GM19455 (cell line): ENCODE measurements at regions not wholly inside any gene's neighbourhood (a gene's known extent, or its start where the extent isn't known, plus 50 kb on each side); places are given as distances from the start of the nearest gene placed in this dataset.

ENCODE experiments used
- ATAC-seq: cut with Tn5 transposase; IDR thresholded peaks from one replicate; pipeline ENCODE4 v1.9.1; 2021; ENCODE audit not compliant: unreplicated experiment

DNA sequence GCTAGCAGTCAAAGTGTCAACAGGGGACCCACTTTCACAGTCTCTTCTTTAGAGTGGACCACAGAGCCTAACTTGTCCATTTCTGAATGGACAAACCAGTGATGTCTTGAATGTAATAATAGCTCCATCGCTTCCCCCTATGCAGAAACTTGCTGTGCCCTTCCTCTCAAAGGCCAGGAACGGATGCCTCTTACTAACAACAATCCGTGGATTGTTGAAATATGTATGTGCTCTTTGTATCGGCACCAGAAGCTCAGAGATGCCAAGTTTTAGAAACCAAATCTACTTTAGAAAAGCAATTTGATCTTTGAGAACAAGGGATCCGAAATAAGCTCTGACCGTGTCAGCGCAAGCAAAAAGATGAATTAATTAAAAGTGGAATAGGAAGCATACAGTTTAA is 259.5 kb upstream of the POU2AF2 start:
- no peak for ATAC-seq

DNA sequence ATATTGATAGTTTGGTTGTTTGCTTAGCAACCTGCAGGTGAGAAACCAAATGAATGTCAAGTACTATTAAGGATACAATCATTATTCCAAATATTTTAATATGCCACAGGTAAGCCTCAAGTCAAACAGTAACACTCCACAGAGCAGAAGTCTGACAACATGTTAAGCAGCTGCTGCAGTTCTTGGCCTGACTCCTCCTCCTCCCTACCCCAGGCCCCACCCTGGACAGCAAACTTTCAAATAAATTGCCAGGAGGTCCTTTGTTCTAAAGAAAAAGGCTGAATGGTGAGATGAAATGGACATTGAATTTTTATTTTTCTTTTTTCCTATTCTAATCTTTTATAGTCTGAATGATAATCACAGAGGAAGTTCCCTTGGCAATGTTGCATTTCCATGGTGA is 260.0 kb upstream of the POU2AF2 start:
- ATAC-seq = no peak

DNA sequence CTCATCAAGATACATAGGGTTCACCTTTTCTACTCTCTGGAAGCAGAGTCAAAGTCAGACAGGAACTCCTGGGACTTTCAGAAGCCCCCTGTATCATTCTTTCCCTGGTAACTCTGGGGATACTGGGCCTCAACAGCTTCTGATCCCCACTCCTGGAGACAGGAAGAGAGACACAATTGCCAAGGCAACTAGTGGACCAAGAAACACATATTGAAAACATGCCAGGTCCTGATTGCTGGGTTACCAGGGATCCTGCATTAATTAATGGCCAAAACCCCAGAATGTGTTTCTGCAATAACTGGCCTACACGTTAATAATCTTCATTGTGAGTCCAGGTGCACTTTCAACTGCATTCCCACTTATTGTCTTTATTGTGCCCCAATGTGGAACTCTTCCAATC is 260.8 kb upstream of the POU2AF2 start:
- ATAC-seq = no peak

DNA sequence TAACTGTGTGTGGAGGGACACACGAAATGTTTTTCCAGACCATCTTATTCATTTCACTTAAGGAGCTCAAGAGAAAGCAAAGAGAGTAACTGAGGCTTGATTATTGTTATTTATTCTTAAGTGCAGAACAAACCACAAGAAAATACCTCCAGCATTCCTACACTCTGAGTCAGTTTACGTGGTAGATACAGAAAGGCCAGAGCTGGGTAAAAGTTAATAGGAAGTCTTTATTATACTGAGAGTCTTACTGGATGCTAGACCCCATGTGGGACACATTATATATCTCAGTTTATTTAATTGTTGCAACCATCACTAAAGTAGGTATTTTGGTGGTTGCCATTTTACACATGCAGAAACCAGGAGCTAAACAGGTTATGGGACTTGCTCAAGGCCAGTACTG is 261.4 kb upstream of the POU2AF2 start:
- no peak for ATAC-seq

DNA sequence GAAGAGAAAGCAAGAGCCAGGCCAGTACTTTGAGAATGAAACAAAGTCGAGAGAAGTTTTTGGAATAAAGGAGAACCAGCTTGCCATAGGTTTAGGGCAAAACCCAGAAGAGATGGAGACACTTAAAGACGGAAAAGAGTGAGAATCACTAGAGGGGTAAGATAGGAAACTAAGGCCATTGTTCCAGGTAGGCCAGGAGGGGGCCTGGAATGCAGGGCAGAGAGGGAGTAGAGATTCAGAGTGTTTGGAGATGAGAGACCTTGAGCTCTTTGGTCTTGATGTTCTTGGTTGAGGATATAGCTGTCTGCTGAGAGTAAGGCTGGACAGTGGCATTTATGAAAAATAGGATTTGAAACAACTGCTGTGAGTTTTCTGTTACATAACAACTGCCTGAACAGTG is 263.3 kb upstream of the POU2AF2 start:
- ATAC-seq = no peak

DNA sequence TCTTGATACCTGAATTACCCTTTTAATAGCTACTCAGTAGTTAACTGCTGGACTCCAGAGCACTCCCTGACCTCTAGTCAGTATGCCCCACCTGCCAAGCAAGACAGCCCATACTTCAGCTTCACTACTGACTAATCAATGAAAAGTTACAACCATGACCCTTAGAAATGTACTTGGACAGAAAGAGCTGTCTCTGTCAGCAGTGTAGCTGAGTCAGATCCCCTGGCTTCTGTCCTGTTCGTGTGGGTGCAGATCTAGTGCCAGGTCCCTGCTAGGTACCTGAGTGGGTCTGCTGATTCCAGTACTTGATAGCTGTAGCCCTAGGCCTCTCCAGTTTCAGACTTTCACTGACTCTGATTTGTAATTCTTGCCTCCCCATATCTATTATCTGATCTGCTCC is 265.8 kb upstream of the POU2AF2 start:
- no peak for ATAC-seq

DNA sequence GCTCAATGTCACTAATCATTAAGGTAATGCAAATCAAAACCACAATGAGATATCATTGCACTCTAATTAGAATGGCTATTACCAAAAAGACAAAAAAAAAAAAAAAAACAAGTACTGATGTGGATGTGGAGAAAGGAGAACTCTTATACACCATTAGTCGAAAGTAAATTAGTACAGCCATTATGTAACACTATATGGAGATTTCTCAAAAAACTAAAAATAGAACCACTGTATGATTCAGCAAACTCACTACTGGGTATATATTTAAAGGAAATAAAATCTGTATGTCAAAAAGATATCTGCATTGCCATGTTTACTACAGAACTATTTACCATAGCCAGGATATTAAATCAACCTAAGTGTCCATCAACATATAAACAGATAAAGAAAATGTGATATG is 265.4 kb upstream of the ARHGAP20 start:
- ATAC-seq = no peak

DNA sequence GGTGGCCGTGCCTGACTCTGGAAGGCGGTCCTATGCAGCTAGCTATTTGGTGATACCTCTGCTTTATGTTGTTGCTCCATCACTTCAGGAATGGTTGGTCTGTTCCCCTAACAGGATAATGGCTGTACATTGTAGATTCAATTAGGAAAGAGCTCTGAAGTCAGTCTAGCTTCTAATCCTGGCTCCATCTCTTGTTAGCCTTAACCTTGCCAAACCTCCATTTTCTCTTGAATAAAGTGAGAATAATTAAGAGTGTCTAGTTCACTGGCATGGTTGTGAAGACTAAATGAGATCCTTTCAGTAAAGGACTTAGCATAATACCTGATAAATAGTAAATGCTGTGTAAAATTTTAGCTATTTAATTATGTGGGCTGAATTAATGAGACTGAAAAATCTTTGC is 262.5 kb upstream of the ARHGAP20 start:
- ATAC-seq = no peak

DNA sequence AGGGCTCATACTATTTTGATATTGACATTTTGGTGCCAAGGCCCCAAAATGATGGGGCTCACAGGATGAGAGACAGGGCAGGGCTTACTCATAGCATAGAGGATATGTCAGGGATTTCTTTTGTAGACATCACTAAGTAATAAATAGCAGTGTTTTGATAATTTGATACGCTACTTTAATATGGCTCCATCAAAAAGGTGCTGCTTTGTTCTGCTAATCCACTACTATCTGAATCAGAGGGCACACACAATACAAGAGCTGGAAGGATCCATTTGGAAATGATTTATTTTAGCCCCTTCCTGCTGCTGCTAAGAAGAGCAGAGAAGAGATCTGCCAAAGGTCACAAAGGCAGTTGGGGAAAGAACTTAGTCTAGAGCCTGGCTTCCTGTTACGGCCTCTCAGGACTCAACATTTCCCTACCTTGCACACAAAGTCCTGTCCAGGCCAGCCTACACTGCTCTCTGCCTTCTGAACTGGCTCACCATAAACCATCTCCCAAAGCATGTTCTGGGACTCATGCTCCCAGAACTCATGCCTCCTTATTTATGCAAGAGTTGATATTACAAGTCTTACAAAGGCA is 261.3 kb upstream of the ARHGAP20 start:
- no peak for ATAC-seq

DNA sequence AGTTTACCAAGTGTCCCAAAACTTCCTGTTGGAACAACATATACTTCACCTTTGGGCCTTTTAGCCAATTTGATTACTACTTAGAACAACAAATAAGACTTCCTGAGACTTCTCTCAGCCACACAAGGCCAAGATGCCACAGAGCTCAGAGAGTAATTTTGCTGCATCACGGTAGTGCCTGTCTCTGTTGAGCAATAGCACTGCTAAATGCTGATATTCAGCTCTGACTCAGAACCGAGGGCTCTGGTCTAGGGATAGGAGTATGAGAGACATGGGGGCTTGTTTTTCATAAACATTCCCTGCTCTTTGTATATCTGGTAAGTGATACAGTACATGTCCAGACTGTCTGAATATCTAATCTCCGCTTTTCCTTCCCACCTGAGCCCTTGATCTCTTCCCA is 260.4 kb upstream of the ARHGAP20 start:
- ATAC-seq = no peak

DNA sequence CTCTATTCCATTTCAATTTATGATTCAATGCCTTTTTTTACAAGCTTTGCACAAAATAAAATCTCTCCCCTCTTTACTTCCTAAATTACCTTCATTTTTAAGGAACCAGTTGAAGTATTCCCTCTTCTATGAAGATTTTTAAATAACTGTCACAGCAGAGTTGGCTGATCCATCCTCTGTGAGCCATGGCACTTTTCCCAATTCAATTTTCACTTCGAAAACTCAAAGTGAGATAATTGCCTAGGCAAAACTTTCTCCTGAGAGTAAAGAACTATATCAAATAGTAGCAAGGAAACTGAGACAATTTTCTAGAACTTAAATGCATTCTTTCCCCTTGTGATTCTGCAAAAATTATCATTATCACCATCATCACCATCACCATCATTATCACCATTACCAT is 259.9 kb upstream of the ARHGAP20 start:
- no peak for ATAC-seq

DNA sequence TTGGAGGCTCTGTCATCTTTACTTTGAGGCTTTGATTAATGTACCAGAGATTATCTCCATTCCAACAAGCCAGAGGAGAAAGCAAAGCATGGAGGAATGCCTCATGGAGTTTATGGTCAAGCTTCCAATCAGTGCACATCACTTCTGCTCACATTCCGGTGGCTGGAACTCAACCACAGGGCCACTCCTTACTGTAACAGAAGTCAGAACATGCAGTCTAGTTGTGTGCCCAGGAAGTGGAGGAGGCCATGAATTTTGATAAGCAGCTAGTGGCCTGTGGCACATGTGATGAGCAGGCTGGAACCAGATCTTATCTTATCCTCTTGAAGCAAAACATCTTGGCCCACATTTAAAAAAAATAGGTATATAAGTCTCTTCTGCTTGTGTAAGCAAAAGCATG is 258.9 kb upstream of the ARHGAP20 start:
- ATAC-seq = no peak

DNA sequence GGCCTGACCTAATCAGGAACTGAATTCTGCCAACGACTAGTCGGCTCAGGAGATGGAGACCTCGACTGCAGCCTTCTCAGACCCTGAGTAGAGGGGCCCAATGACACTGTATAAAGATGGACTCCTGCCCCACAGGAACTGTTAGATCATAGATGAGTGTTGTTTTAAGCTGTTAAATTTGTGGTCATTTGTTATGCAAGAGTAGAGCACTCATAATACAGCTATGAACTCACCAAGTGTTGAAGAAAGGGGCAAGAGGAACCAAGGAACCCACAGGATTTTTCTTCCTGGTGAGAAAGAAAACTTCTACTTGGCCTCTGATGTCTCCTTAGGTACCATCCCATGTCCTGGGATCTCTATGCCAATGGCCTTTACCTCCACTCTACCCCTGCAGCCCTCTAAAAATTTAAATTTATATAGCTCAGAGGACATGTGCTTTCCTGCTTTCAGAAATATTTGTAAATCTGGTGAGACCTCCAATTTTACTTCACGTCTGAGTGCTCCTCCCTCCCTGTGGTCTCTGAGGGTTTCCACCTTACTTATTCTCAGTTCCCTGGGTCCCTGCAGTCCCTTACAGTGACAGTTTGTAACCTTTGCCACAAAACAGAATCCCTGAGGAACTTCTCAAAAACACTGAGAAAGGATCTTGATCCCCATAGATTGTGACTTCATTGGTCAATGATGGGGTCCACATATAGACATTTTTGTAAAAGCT is 256.3 kb upstream of the ARHGAP20 start:
- no peak for ATAC-seq

DNA sequence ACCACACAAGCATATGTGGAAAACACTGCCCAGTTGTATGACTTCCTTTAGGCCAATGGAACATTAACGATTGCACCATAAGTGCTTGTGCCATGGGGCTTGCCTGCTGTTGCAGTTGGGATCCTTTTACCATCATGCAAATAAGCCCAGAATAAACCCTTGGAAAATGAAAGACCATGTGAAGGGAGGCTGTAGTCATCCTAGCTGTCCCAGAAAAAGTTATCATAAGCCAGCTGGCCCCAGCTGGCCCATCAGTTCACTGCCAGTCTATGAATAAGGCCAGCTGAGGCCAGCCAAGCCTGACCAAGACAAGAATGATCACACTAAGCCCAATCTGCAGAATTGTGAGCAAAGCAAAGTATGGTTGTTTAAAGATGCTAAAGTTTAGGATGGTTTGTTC is 253.9 kb upstream of the ARHGAP20 start:
- ATAC-seq = no peak

DNA sequence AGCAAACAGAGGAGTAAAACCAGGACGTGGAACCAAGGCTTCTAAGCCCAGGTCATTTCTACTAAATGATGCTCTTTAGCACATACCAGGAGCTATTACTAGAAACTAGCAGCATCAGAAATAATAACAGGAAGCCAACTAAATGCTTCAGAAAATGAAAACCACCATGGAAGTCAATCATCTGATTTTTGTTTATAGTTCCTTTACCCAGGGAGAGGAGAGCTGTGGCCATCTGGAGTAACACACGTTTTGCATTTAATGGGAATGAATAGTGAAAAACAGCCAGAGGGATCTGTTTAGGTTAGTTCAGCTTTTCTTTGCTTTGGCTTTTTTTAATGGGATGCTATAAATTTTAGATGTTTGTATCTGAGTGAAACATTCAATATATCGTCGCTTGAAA is 250.7 kb upstream of the ARHGAP20 start:
- no peak for ATAC-seq

DNA sequence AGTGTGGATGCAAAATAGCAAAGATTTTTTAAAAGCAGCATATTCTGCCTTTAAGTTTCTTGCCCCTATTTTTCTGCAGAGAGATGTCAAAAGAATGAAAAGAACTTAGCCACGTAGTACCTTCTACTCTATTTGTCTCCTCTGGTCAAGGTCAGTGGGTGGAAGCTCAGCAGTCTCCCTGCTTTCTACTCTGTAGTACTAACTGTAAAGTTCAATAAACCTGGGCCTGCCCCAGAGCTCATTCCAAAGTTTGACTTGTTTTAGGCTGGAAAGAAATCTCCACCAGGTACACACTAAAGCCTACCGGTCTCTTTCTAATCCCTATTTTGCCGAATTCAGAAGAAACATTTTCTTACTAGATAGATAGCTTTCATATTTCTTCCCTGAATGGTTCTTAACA is 247.9 kb upstream of the ARHGAP20 start:
- no peak for ATAC-seq

DNA sequence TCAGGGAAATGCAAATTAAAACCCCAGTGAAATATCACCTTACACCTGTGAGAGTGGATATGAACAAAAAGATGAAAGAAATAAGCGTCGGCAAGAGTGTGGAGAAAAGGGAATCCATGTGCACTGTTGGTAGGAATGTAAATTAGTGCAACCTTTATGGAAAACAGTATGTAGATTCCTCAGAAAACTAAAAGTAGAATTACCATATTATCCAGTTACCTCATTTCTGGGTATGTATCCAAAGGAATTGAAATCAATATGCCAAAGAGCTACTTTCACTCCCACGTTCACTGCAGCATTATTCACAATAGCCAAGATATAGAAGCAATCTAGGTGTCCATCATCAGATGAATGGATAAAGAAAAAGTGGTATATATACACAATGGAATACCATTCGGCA is 246.0 kb upstream of the ARHGAP20 start:
- no peak for ATAC-seq

DNA sequence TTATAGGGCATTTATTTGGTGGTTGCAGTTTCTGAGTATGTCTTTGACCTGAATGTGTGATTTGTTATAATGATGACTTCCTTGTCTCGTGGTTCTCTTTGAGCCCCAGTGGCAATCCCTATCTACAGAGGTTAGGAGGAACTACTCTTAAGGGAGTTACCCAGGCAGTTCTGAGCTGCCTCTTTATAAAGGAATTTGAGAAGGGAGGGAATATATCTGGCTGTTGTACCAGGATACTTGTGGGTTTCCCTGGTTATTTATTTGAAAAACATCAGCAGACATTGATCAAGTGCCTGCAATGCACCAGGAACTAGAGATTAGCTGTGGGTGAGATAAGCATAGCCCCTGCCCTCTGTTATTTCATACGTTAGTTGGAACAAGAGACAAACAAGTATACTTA is 243.5 kb upstream of the ARHGAP20 start:
- no peak for ATAC-seq

DNA sequence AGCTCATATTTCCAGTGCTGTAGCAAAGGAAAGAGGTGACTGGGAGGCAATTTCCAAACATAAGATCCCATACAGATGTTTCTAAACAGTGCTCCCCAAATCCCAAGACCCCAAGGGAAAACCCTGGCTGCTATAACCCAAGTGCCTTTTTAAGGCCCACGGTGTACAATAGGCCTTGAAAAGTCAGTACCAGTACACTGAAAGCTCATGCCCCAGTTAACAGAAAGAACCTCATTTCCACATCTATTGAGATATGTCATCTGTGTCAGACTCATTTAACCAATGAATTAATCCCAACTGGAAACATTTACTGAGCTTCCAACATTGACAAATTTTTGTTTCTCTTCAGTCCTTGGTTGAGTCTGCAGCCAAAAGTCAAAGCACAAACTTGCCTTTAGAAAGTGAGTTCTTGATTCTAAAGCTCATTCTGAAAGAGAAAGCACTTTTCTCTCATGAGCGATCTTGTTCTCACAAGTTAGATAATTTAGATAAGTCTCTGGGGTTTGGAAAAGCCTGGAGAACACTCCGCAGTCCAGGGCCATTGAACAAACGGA is 239.8 kb upstream of the ARHGAP20 start:
- ATAC-seq = no peak

DNA sequence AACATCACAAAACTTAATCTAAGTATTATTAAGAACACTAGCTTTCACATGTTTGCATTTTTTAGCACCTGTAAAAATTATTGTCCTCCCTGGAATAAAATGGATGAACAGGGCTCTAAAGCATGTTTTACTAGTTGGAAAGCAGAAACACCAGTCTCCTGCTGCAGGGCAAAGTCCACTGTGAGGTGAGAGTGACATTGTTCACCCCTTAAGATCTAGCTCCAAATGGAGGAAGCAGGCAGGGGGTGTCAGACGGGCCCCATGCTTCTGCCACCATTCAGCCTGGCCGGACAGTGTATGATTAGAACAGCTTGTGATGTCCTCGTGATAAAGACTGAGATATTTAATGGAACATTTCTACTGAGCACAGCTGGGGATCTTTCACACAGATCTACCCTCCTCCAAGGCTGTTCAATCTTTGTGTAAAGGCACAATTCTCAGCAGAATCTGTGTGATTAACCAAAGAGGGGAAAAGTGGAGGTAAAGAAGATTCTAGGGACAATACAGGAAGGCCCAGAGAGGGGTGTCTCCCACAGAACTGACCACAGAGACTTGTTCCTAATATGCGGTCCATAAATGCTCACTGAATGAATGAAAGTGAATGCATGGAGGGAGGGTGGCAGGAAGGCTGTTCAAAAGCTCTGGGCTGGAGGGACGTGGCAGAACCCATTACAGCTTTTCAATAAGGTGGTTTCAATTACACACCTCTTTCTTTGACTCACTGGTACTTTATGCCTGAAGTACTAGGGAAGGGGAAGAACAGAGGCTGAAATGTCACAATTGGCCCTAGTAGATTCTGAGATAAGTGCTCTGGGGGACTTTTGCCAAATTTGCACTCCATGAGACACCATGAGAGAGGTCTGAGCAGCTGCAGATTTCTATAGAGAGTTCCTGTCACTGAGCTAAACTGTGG is 239.1 kb upstream of the ARHGAP20 start:
- ATAC-seq = no peak

DNA sequence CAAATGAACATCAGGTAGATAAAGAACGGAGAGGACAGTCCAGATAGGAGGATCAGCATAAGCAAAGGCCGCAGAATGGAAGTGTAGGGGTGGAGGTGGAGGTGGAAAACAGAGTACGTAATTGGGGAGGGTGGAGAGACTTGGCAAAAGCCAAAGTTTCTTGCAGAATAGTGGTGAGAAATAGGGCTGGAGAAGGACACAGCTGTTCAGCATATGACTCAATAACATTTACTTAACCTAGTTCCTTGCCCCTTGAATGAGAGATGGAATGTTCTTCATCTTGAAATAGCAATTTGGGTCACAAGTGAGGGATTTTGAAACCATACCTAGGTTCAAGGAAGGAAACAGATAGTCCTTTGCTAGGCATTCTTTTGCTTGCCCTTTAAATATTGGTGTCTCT is 235.9 kb upstream of the ARHGAP20 start:
- ATAC-seq = no peak

DNA sequence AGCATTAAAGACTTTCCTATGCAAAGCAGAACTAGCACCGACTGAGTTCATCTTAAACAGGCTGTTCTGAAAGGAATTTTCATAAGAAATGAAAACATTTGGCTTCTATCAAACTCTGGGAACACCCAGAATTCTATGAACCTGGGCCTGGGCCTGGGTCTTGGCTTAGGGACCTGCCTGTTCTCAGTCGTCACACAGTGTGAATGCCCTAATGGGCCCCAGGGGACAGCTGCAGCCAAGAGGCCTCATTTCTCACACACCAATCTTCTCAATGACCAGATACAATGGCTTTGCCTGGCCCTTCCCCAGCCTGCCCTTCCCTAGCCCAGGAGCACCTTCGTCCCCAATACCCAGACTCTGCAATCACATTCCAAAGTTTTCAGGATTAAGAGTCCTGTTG is 234.9 kb upstream of the ARHGAP20 start:
- no peak for ATAC-seq
